HuH-7 (cell line): ENCODE measurements at regions not wholly inside any gene's neighbourhood (a gene's known extent, or its start where the extent isn't known, plus 50 kb on each side); places are given as distances from the start of the nearest gene placed in this dataset.
"Not testable (repeated sequence)": the region's sequence is repeated elsewhere in the genome, so short reads cannot be mapped to it uniquely, and the experiment has no call there.

ENCODE experiments used
- DNase-seq: peaks from one replicate; pipeline ENCODE4 v3.0.0; 2011; ENCODE audit warnings: low spot score

GRCh38 chr6:169144356-169144755, 109.3 kb downstream of the THBS2 start:
- no peak for DNase-seq

DNA sequence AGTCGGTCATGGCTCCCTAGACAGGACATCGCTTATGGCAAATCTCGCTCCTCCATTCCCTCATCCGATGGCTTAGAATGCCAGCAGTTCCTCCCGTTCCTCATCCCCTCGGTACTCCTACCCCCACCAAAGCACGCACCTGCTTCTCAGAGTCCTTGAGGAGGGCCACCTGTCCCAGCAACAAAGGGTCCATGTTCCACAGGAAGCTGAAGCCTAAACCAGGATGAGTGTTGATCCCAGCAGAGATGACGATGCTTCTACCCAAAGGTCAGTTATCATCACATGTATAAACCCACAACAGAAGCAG, 111.2 kb downstream of the THBS2 start:
- DNase-seq, result no peak

DNA sequence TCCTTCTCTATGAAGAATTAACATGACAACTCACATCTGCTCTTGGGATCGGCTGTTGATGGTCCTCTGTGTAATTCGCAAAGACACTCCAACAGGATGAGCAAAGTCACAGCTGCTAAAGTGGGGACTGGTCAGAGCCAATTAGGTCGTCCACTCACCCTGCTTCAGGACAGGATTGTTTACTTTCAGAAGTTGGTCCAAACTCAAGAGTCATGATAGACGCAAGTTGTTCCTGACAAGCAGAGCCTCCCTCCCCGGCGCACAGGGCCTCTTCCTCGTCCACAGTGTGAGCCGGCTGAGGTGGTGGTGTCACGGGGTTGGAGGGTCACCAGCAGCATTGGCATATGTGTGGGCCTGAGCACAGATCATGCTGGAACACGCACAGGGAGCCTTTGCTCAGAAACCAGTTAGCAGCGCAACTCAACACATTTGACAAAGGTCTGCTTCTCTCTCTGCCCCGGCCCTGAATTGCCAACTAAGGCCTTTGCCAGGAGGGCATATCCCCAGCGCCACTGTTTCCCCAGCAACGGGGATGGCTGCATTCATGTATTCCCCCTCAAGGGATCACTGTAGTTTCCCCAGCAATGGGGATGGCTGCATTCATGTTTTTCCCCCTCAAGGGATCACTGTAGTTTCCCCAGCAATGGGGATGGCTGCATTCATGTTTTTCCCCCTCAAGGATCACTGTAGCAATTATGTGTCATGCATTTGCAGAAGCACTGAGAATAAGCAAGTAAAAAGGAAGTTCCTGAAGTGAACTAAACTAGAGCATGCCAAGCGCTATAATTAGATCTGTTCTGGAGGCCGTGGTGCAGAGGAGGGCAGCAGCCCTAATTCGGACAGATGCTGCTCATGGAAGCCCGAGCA, 111.7 kb downstream of the THBS2 start:
- DNase-seq, result no peak

GRCh38 chr6:169140986-169141495, 112.6 kb downstream of the THBS2 start:
- no peak for DNase-seq

DNA sequence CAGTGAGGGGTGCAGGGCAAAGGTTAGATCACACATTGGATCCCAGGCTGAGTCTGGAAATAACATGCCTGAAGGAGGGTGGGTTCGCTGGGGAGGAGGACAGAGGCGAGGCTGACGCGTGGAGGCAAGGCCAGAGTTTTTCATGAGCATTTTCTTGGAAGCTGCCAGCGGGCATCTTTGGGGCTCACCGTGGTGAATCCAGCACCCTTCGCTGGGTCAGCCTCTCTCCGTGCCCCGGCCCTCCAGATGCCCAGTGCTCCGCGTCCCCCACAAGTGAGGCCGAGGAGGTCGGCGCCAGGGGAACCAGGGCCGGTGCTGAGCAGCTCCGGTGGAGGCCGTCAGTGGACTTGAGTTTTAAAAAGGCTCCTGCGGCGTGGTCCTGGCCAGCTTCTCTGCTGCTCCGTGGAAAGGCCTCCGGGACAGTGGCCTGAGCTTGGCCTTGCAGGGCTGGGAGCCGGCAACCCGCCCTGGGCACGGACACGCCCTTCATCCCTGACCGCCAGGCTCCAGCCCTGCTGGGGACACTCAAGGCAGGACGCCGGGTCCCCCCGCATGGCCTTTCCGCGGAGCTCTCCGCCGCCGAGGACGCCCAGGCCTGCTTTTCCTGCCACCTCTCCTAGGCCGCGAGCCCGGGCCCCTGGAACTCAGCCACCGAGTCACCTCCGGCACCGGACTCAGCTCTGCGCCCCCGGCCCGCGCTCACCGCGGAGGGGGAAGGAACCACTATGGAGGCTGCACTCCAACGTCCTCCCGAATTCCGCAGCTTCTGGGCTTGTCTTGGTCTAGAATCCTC, 114.3 kb downstream of the THBS2 start:
- no peak for DNase-seq

DNA sequence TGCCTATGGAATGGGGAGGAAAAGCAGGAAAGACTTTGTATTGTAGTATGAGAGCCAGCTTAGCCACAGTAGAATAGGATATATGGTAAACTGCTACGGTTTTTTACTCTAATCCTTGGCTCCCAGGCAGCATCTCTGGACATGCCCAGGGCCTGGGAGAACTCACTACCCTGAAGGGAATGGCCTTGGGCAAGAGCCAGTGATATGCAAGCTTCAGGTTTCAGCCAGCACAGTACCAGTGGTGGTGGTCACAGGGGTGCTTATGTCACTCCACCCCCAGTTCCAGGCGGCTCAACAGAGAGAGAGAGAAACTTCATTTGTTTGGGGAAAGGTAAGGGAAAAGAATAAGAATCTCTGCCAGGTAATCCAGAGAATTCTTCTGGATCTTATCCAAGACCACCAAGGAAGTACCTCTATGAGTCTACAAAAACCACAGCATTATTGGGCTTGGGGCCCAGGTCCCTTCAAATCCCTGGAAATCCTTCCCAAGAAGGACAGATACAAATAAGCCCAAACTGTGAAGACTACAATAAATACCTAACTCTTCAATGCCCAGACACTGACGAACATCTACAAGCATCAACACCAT, 121.2 kb downstream of the THBS2 start:
- no peak for DNase-seq

DNA sequence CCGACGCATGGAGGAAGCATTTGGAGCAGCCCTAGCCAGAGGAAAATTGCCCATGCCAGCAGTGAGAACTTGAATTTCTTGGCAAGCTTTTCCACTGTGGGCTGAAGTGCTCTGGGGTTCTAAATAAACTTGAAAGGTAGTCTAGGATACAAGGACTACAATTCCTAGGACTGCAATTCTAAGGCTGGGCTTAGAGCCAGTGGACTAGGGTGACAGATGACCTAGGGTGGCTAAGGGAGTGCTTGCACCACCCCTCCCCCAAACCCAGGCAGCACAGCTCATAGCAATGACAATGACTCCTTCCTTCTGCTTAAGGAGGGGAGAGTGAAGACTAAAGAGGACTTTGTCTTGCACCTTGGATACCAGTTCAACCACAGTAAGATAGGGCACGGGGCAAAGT, 122.3 kb downstream of the THBS2 start:
- no peak for DNase-seq

DNA sequence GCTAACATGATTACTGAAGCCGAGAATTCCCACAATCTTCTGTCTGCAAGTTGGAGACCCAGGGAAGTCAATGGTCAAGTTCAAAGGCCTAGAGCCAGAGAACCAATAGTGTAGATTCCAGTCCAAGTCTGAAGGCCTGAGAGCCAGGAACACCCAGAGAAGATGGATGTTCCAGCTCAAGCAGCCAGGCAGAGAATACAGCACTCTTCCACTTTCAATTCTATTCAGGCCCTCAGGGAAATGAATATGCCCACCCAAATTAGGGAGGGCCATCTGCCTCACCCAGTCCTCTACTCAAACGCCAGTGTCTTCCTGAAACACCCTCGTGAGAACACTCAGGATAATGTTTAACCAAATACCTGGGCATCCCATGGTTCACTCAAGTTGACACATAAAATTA, 123.5 kb downstream of the THBS2 start:
- DNase-seq, result no peak

GRCh38 chr6:169121013-169121412, 132.6 kb downstream of the THBS2 start:
- no peak for DNase-seq

DNA sequence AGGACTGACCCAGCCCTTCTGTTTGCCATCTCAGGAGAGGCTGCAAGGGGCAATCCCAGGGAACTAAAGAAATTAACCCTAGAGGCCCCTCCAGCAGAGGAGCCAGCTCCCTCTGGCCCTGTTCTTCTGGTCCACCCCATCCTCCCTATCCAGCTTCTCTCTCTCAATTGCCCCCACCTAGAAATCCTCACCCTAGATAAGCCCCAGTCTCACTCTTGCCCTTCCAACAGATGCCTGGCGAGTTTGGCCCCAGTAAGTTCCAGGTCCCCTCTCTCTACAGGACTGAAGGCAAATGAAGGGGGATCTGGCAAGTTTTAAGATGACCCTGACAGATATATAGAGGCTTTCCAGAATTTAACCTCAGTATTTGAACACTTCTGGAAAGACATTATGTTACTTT, 134.0 kb downstream of the THBS2 start:
- no peak for DNase-seq

DNA sequence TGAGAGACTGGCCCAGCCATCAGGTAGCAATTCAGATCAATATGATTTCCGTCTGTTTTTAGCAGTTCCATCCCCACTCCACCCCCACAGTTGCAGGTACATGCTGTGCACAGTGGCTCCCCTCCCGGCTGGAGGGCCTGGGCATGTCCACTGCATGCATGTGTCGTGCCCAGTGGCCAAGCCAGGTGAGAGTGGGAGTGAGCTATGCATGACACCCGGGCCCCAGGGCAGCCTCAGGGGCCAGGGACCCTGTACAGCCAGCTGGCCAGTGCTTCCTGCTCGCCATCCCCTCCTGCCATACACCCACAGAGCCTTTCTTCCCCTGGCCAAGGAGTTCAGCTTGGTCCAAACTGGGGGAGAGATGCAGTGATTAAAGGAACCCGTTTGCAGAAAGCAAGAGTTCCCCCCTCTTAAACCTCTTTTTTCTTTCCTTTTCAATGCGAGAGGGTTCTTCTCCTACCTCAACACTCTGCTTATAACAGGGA, 135.3 kb downstream of the THBS2 start:
- no peak for DNase-seq

- DNase-seq, result no peak
These were observed 136.0 kb downstream of the THBS2 start for GRCh38 chr6:169117663-169118062.

- no peak for DNase-seq
These were observed 138.0 kb downstream of the THBS2 start for GRCh38 chr6:169115632-169116031.

DNA sequence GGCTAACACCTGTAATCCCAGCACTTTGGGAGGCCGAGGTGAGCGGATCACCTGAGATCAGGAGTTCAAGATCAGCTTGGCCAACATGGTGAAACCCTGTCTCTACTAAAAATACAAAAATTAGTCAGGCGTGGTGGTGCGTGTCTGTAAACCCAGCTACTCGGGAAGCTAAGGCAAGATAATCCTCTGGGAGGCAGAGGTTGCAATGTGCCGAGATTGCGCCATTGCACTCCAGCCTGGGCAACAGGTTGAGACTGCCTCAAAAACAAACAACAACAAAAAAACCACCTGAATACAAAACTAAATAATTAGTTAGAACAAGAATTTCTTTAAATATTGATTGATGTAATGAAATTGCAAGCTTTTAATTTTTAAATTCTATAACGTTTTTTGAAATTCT, 139.0 kb downstream of the THBS2 start:
- not testable (repeated sequence) for DNase-seq

DNA sequence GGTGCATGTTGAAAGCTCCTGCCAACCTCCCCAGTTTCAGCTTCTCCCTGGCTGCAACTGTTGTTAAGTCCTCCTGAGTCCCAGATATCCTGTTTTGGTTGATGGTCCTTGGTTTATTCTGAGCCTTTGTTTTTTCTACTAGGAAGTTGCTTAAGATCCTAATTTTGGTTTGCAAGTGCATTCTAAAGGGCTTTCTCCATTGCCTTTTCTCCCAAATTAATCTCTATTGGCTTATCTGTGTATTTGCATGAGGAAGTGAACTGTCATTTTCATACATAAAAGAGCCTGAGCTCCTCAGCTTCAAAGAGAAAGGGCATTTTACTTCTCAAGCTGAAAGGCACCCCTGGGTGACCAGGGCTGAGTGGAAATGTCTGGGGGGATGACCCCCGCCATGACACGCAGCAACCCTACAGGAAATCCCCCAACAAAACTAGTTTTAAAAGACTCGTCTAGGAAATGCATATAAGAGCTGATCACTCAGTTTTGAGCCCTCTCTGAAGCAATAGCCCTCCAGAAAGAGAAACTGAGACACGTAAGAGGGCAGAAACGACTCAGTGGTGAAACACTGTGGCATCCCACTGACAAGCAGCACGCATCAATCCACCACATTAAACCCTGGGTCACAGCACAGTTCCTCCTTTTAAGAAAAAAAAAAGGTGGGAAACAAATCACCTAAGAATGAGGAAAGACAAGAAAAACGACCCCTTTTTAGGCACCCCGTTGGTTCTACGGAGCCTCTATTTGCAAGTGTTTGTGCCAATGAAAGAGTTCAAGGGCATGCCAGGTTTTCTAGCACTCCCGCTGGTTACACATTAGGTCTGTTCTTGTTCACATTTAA, 140.9 kb downstream of the THBS2 start:
- DNase-seq, result no peak

GRCh38 chr6:169111203-169111602, 142.4 kb downstream of the THBS2 start:
- DNase-seq, result no peak

DNA sequence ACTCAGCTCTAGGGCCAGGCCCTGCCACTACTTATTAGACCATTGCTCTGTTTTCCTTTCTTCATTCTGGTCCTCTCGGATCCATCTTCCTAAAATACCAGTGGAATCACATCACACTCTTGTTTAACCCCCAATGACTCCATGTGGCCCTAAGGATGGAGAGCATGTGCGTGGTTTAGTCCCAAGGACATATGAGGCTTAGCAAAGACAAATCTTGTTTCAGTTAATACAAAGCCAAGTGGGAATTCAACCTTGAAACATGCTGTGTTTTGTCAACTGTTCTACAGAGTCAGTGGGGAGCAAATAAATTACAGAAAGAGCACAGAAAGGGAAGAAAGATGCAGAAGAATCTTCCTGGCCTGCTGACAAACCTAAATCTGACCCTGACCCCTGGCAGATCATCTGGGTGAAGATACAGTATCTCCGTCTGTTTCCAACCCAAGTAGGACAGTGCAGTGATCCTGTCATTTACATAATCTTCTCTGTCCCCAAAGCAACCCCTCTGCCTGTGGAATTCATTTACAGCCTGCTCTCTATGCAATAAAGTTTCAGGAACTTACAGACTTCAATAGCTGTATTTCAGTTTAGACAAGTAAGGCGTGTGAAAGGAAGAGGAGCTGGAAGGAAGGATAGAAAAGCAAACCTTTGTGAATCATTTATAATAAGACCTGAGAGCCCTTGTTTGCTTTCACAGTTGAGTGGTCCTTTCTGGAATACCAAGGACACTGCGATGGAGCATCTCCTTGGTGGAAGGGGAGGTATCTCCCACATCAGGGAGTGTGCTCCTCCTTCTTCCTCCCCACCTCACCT, 144.0 kb downstream of the THBS2 start:
- DNase-seq, result no peak

GRCh38 chr6:169108753-169109152, 144.9 kb downstream of the THBS2 start:
- DNase-seq, result no peak

- no peak for DNase-seq
These were observed 147.5 kb downstream of the THBS2 start for GRCh38 chr6:169106176-169106575.

DNA sequence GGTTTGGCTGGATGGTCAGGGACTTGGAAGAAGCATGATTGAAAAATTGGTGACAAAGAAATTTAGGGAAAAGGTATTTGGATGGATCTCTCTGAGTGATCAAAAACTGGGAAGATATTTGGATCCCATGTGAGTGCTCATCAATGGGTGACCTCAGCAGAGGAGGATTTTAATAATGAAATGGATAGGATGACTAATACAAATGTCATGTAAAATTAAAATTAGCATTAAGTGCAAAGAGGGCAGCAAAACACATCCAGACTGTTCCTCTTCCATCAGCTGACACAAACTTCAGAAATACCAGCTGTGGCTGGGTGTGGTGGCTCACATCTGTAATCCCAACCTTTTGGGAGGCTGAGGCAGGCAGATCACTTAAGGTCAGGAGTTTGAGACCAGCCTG, 151.7 kb downstream of the THBS2 start:
- no peak for DNase-seq
